Activated T-cell treated with anti-CD3 and anti-CD28 coated beads, Interleukin-2, amount 50 U/mL, for 72 hours (primary cell): ENCODE measurements at regions not wholly inside any gene's neighbourhood (a gene's known extent, or its start where the extent isn't known, plus 50 kb on each side); places are given as distances from the start of the nearest gene placed in this dataset.

Experiments
- ATAC-seq, 2 donors: fragments of 150-1000 bp; cut with Tn5 transposase; replicated peaks in 1 of 2; 2 replicates each; pipeline ENCODE4 v1.10.0; 2021; ENCODE audit warnings: moderate library complexity in 2 of 2, mild to moderate bottlenecking in 1 of 2
- DNase-seq, 2 donors: peaks; one replicate each; pipeline ENCODE4 v3.0.0; 2021 to 2022; ENCODE audit warnings: mixed read lengths in 1 of 2
- H3K27ac Mint-ChIP-seq: one replicate; pipeline ENCODE4 v1.8.0; 2022; ENCODE audit warnings: mild to moderate bottlenecking, moderate library complexity, mixed read lengths
- H3K27me3 Mint-ChIP-seq: one replicate; pipeline ENCODE4 v1.8.0; 2022; ENCODE audit warnings: low read depth, mixed read lengths
- H3K36me3 Mint-ChIP-seq, 2 donors: one replicate each; pipeline ENCODE4 v1.8.0; 2022; ENCODE audit warnings: mixed read lengths in 2 of 2, mild to moderate bottlenecking in 1 of 2; ENCODE audit not compliant: insufficient read depth in 2 of 2
- H3K4me1 Mint-ChIP-seq: one replicate; pipeline ENCODE4 v1.8.0; 2022; ENCODE audit warnings: low read depth, mixed read lengths
- H3K4me3 Mint-ChIP-seq, 2 donors: one replicate each; pipeline ENCODE4 v1.8.0; 2022; ENCODE audit warnings: mild to moderate bottlenecking in 2 of 2, mixed read lengths in 2 of 2, moderate library complexity in 2 of 2
- H3K9me3 Mint-ChIP-seq, 2 donors: one replicate each; pipeline ENCODE4 v1.8.0; 2022; ENCODE audit warnings: mixed read lengths in 2 of 2

GRCh38 chr2:217062768-217063167 lies 202.9 kb upstream of the TNP1 start:
- Mint-ChIP-seq H3K27ac (no peak overlapping the region), H3K27me3 (peaks cover 16% of the 10 kb centered on the region), H3K4me1 (no peaks in the 10 kb centered on the region), H3K9me3 (peaks cover 0 to 1% of the 10 kb centered on the region in 2 donors), H3K4me3 (no peak overlapping the region), H3K36me3 (peaks cover 0 to 3% of the 10 kb centered on the region in 2 donors)
- ATAC-seq (no peak), DNase-seq (no peak)

GRCh38 chr2:217061916-217062505 lies 202.1 kb upstream of the TNP1 start:
- Mint-ChIP-seq H3K36me3 (peaks cover 0 to 3% of the 10 kb centered on the region in 2 donors), H3K4me1 (no peaks in the 10 kb centered on the region), H3K9me3 (peaks cover 0 to 1% of the 10 kb centered on the region in 2 donors), H3K27ac (no peak overlapping the region), H3K4me3 (no peak overlapping the region), H3K27me3 (peaks cover 19% of the 10 kb centered on the region)
- ATAC-seq, result no peak
- DNase-seq, result no peak

- Mint-ChIP-seq H3K27me3 (peaks cover 12% of the 10 kb centered on the region), H3K27ac (no peak overlapping the region), H3K36me3 (no peaks in the 10 kb centered on the region), H3K9me3 (no peaks in the 10 kb centered on the region), H3K4me1 (no peaks in the 10 kb centered on the region), H3K4me3 (no peak overlapping the region)
- ATAC-seq, result no peak
- DNase-seq, result no peak
Observed at GRCh38 chr2:217060951-217061547, 201.2 kb upstream of the TNP1 start.

DNA sequence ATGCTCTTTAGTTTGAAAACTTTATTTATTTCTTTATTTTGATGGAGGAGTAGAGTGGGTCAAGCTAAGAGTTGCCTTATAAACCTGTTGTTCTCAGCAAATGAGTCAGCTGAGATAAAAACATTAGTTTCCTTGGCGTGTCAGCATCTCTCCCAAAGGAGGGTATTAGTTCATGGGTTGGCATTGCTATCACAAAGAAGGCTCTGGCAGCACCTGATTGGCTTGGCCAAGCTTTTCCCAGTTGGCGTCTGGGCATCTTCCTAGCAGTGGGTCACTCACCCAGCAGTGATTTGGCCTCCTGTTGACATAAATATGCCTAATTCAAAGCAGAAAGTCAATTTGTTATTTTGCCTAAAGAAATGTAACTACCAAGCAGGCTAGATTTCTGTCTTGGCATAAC lies 200.7 kb upstream of the TNP1 start:
- no peaks in the 10 kb centered on the region for H3K36me3 Mint-ChIP-seq
- no peak overlapping the region for H3K4me3 Mint-ChIP-seq
- ATAC-seq (no peak), DNase-seq (no peak)
- H3K9me3 Mint-ChIP-seq, result no peaks in the 10 kb centered on the region
- H3K27ac Mint-ChIP-seq, result no peak overlapping the region
- H3K4me1 Mint-ChIP-seq, result no peaks in the 10 kb centered on the region
- H3K27me3 Mint-ChIP-seq, result peaks cover 12% of the 10 kb centered on the region

DNA sequence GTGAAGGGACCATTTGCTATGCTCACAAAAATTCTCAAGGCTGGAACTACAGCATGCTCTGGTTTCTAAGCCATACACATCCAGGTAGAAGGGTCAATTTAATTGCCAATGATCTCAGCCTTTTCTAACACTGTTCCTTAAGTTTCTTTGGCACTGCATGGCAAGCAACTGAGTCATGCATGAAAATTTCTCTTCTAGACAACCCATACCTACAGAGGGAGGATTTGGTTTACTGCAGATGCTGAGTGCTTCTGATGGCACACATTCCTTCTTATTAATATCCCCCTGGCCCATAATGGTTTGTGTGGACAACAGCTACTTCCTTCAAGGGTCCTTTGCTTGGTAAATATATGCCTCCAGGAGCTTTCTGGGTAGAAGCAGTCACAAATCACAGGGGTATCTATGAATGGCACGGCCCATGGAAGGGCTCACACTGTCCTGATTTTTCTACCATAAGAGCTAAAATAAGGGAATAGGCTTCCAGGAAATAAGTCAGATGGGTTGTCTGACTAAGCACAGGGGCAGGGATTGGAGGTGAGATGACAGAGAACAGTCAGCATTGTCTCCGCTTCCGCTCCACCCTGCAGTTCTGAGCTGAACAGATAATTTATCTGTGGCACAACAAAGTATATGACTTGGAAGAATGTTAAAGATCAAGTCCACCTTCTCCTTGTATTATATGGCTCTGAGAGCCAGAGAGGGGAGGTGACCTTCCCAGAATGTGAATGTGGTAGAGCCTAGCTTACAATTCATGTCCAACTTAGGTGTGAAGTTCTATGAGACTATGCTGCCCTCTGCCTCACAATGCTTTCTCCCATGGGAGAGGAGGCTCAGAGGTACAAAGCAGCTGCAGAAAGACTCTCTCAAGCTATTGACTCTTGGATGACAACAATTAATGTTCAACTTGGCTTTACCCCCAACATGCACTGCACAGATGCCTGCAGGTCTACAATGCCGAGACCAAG lies 199.2 kb upstream of the TNP1 start:
- ATAC-seq, result no peak
- DNase-seq, result no peak
- no peak overlapping the region for H3K4me3 Mint-ChIP-seq
- peaks cover 12% of the 10 kb centered on the region for H3K27me3 Mint-ChIP-seq
- H3K36me3 Mint-ChIP-seq, result no peaks in the 10 kb centered on the region
- no peaks in the 10 kb centered on the region for H3K4me1 Mint-ChIP-seq
- H3K9me3 Mint-ChIP-seq, result no peaks in the 10 kb centered on the region
- no peak overlapping the region for H3K27ac Mint-ChIP-seq

DNA sequence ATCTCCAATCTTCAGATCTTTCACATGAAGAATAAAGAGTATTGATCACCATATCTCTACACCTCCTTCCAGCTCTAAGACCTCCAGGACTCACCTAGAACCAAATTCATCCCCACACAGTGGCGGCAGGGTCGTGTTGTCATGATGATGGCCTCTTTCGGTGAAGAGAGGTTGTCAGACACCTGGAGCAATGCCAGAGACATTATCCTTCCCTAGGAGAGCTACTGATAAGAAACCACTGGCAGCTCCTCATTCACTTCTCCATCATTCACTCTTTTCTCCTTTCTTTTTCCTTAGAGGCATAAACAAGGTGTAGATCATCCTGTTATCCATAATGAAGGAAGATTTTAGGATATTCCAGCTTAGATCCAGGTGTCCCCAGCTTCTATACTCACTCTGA lies 197.9 kb upstream of the TNP1 start:
- Mint-ChIP-seq H3K36me3 (no peaks in the 10 kb centered on the region), H3K27ac (no peak overlapping the region), H3K9me3 (no peaks in the 10 kb centered on the region), H3K27me3 (peaks cover 6% of the 10 kb centered on the region), H3K4me3 (no peak overlapping the region), H3K4me1 (no peaks in the 10 kb centered on the region)
- ATAC-seq, result no peak
- no peak for DNase-seq

GRCh38 chr2:217055624-217056023 lies 195.8 kb upstream of the TNP1 start:
- DNase-seq (no peak), ATAC-seq (no peak)
- Mint-ChIP-seq H3K36me3 (no peaks in the 10 kb centered on the region), H3K4me1 (no peaks in the 10 kb centered on the region), H3K27ac (no peak overlapping the region), H3K9me3 (no peaks in the 10 kb centered on the region), H3K4me3 (no peak overlapping the region), H3K27me3 (peaks cover 10% of the 10 kb centered on the region)

DNA sequence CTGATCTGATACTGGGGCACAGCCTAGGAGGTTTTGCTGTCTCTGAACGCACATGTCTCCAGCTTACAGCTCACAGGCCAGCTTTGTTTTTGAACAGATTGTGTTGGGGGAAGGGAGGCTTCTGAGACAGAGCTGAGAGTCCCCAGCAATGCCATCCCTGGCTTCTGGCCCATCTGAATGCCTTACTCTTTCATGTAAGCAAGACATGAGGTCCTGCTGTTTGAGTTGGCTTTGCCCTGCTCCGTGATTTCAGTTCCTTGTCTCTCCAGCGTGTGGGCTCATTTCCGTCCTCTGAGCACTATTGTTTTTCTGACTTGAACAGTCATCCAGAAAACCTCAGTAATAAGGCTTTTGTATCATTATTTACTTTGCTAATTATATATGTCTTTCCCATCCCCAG lies 194.9 kb upstream of the TNP1 start:
- no peaks in the 10 kb centered on the region for H3K4me1 Mint-ChIP-seq
- H3K9me3 Mint-ChIP-seq, result no peaks in the 10 kb centered on the region
- H3K27me3 Mint-ChIP-seq, result peaks cover 15% of the 10 kb centered on the region
- H3K36me3 Mint-ChIP-seq, result no peaks in the 10 kb centered on the region
- no peak overlapping the region for H3K27ac Mint-ChIP-seq
- ATAC-seq (no peak), DNase-seq (no peak)
- H3K4me3 Mint-ChIP-seq, result no peak overlapping the region

GRCh38 chr2:217052856-217053577 lies 193.2 kb upstream of the TNP1 start:
- H3K27ac Mint-ChIP-seq, result no peak overlapping the region
- H3K4me3 Mint-ChIP-seq, result no peak overlapping the region
- no peaks in the 10 kb centered on the region for H3K9me3 Mint-ChIP-seq
- DNase-seq (no peak), ATAC-seq (no peak)
- no peaks in the 10 kb centered on the region for H3K36me3 Mint-ChIP-seq
- H3K4me1 Mint-ChIP-seq, result no peaks in the 10 kb centered on the region
- H3K27me3 Mint-ChIP-seq, result peaks cover 27% of the 10 kb centered on the region

- DNase-seq (no peak), ATAC-seq (no peak)
- no peaks in the 10 kb centered on the region for H3K9me3 Mint-ChIP-seq
- no peak overlapping the region for H3K27ac Mint-ChIP-seq
- no peaks in the 10 kb centered on the region for H3K4me1 Mint-ChIP-seq
- H3K36me3 Mint-ChIP-seq, result no peaks in the 10 kb centered on the region
- H3K27me3 Mint-ChIP-seq, result peaks cover 29% of the 10 kb centered on the region
- H3K4me3 Mint-ChIP-seq, result no peak overlapping the region
Observed at GRCh38 chr2:217051416-217051815, 191.6 kb upstream of the TNP1 start.

DNA sequence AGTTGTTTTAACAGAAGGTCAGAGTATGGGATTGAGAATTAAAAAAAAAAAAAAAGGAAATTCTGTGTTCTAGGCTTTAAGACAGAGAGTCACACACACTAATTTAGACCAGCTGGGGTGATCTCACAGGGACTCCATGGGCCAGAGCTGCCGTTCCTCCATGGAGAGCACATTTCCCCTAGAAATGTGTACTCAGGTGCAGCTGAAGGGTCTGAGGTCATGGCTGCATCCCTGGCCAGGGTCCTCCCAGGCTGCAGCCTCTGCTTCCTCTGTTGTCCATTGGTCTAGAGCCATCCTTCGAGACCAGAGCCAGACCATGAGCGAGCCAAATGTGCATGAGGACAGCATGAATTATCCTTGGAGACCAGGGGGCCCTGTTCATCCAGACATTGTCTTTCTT lies 190.1 kb upstream of the TNP1 start:
- H3K36me3 Mint-ChIP-seq, result no peaks in the 10 kb centered on the region
- no peak overlapping the region for H3K4me3 Mint-ChIP-seq
- ATAC-seq, result no peak
- no peaks in the 10 kb centered on the region for H3K9me3 Mint-ChIP-seq
- no peak overlapping the region for H3K27ac Mint-ChIP-seq
- DNase-seq, result no peak
- no peaks in the 10 kb centered on the region for H3K4me1 Mint-ChIP-seq
- peaks cover 31% of the 10 kb centered on the region for H3K27me3 Mint-ChIP-seq

- no peak for DNase-seq
- Mint-ChIP-seq H3K27me3 (peaks cover 37% of the 10 kb centered on the region), H3K4me3 (no peak overlapping the region), H3K27ac (no peak overlapping the region), H3K9me3 (no peaks in the 10 kb centered on the region), H3K4me1 (no peaks in the 10 kb centered on the region), H3K36me3 (no peaks in the 10 kb centered on the region)
- ATAC-seq, result no peak
Observed at GRCh38 chr2:217049422-217049821, 189.6 kb upstream of the TNP1 start.

- Mint-ChIP-seq H3K36me3 (no peaks in the 10 kb centered on the region), H3K4me3 (no peak overlapping the region), H3K27me3 (peaks cover 40% of the 10 kb centered on the region), H3K9me3 (no peaks in the 10 kb centered on the region), H3K4me1 (no peaks in the 10 kb centered on the region), H3K27ac (no peak overlapping the region)
- DNase-seq, result no peak
- no peak for ATAC-seq
Observed at GRCh38 chr2:217048730-217049129, 188.9 kb upstream of the TNP1 start.
